Astrocyte of the cerebellum (primary cell): ENCODE measurements at regions not wholly inside any gene's neighbourhood (a gene's known extent, or its start where the extent isn't known, plus 50 kb on each side); places are given as distances from the start of the nearest gene placed in this dataset.

Experiments used
- DNase-seq: peaks from one replicate; pipeline ENCODE4 v3.0.0-alpha.2; 2011; ENCODE audit warnings: low read depth
- H3K4me3 ChIP-seq: 2 replicates; pipeline ENCODE4 v1.5.1; 2011; ENCODE audit warnings: mild to moderate bottlenecking, low read depth, low read length, moderate library complexity
- CTCF ChIP-seq: IDR thresholded peaks from 2 replicates; pipeline ENCODE4 v1.5.1; 2012; ENCODE audit warnings: low read length, low read depth, moderate library complexity, mild to moderate bottlenecking; ENCODE audit errors: missing control alignments
- in situ Hi-C: cut with HindIII; loops from 2 replicates; pipeline ENCODE4 v1.10.0; 2017; ENCODE audit warnings: low sequenced_read_pairs

- H3K4me3 ChIP-seq = no peak overlapping the region
Measured at GRCh38 chr11:98029832-98030231, 990.9 kb upstream of the CNTN5 start.

GRCh38 chr11:98036810-98037209 lies 983.9 kb upstream of the CNTN5 start:
- in situ Hi-C loops = no loop called here
- no peak overlapping the region for H3K4me3 ChIP-seq
- DNase-seq = no peak
- TF ChIP-seq CTCF = no peak

More at GRCh38 chr11:98029832-98030231, 990.9 kb upstream of the CNTN5 start:
- no peak for TF ChIP-seq CTCF
- in situ Hi-C loops = no loop called here
- no peak for DNase-seq

GRCh38 chr11:98040061-98040808 lies 980.5 kb upstream of the CNTN5 start:
- no peak for DNase-seq
- no peak for TF ChIP-seq CTCF
- no peak overlapping the region for H3K4me3 ChIP-seq
- in situ Hi-C loops = no loop called here

GRCh38 chr11:98047647-98048046 lies 973.1 kb upstream of the CNTN5 start:
- DNase-seq = no peak
- no peak for TF ChIP-seq CTCF
- H3K4me3 ChIP-seq = no peak overlapping the region
- in situ Hi-C loops = no loop called here

GRCh38 chr11:98053851-98054250 lies 966.9 kb upstream of the CNTN5 start:
- TF ChIP-seq CTCF = no peak
- no peak for DNase-seq
- no peak overlapping the region for H3K4me3 ChIP-seq
- in situ Hi-C loops = no loop called here

GRCh38 chr11:98056945-98057344 lies 963.8 kb upstream of the CNTN5 start:
- in situ Hi-C loops = no loop called here
- no peak for TF ChIP-seq CTCF
- no peak overlapping the region for H3K4me3 ChIP-seq
- DNase-seq = no peak
